ENCODE measurements at regions not wholly inside any gene's neighbourhood (a gene's known extent, or its start where the extent isn't known, plus 50 kb on each side); places are given as distances from the start of the nearest gene placed in this dataset.
"Not testable (repeated sequence)": the region's sequence is repeated elsewhere in the genome, so short reads cannot be mapped to it uniquely, and the experiment has no call there.

DNA sequence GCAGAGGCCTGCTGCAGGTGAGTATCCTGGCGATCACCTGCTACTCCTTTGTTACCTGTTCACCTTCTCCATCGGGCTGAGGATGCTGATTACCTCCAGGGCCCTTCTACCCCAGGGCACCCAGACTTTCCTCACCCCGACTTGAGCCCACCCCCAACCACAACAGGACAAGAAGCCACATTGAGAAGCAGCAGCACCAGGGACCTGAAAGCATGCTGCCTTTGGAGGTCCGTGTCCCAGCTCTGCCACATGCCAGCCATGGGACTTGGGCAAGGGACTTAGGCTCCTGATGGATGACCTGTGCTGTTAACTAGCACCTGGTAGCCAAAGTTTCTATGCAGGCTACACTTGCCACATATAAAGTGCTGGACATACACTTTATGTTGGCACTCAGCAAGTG, 89.7 kb downstream of the CPZ start:
- H3K27ac Mint-ChIP-seq: no peak overlapping the region
- H3K4me3 Mint-ChIP-seq: no peak overlapping the region
- H3K27me3 Mint-ChIP-seq: peaks cover 7 to 24% of the 10 kb centered on the region in 2 donors
- DNase-seq: no peak
- no peaks in the 10 kb centered on the region for H3K4me1 Mint-ChIP-seq (ENCODE audit: low read depth in 2 of 2)
- H3K36me3 Mint-ChIP-seq (ENCODE audit: insufficient read depth): no peaks in the 10 kb centered on the region
- H3K9me3 Mint-ChIP-seq: peaks cover 6 to 10% of the 10 kb centered on the region in 2 donors
- no peak for ATAC-seq (replicated peaks)

- Mint-ChIP-seq H3K27ac (no peak overlapping the region), H3K36me3 (ENCODE audit: insufficient read depth) (no peaks in the 10 kb centered on the region), H3K4me3 (no peak overlapping the region), H3K9me3 (peaks cover 4 to 7% of the 10 kb centered on the region in 2 donors), H3K4me1 (ENCODE audit: low read depth in 2 of 2) (no peaks in the 10 kb centered on the region), H3K27me3 (peaks cover 7 to 16% of the 10 kb centered on the region in 2 donors)
- DNase-seq (no peak), ATAC-seq (replicated peaks) (no peak)
Measured at GRCh38 chr4:8681391-8681790, 88.8 kb downstream of the CPZ start.

GRCh38 chr4:8679032-8679431, 86.5 kb downstream of the CPZ start:
- Mint-ChIP-seq H3K4me3 (no peak overlapping the region), H3K27ac (no peak overlapping the region), H3K27me3 (peaks cover 7 to 14% of the 10 kb centered on the region in 2 donors), H3K36me3 (ENCODE audit: insufficient read depth) (no peaks in the 10 kb centered on the region), H3K9me3 (peaks cover 5 to 14% of the 10 kb centered on the region in 2 donors), H3K4me1 (ENCODE audit: low read depth in 2 of 2) (no peaks in the 10 kb centered on the region)
- DNase-seq: no peak
- no peak for ATAC-seq (replicated peaks)

DNA sequence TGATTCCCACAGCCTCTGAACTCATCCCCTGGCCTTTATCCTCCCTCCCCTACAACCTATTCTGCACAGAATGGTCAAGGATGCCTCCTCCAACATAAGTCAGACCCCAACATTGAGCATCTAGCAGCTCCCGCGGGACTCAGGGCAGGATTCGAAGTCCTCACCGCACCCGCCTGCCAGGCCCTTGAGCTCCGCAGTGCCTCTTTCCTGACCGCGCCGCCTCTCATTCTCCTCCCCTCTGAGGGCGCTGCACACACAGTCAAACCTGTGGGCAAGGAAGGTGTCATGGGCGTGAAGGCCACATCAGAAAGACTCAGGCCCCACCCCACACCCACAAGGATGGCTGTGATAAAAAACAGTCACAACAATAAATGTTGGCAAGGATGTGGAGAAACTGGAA, 84.1 kb downstream of the CPZ start:
- Mint-ChIP-seq H3K27ac (no peak overlapping the region), H3K36me3 (ENCODE audit: insufficient read depth) (no peaks in the 10 kb centered on the region), H3K9me3 (peaks cover 5 to 14% of the 10 kb centered on the region in 2 donors), H3K4me3 (no peak overlapping the region), H3K27me3 (peaks cover 15 to 29% of the 10 kb centered on the region in 2 donors), H3K4me1 (ENCODE audit: low read depth in 2 of 2) (no peaks in the 10 kb centered on the region)
- DNase-seq: no peak
- no peak for ATAC-seq (replicated peaks)

DNA sequence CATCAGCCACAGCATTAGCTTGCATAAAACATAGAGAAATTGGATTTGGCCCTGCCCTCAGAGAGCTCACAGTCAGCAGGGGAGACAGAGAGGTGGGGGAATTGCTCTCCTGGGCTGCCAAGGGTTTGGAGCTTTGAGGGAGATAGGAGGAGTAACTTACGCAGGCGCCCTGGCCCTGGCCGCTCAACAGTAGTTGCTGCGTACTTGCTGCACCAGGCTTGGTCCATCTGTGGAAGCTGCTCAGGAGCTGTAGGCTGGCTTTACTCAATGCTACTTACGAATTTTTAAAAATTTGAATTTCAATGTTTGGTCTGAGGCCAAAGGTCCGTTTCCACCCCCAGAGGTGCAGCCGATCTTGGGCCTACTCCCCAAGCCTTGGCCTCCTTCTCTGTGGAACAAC, 83.3 kb downstream of the CPZ start:
- ATAC-seq (replicated peaks): no peak
- Mint-ChIP-seq H3K4me1 (ENCODE audit: low read depth in 2 of 2) (no peaks in the 10 kb centered on the region), H3K27ac (no peak overlapping the region), H3K4me3 (no peak overlapping the region), H3K27me3 (peaks cover 23 to 30% of the 10 kb centered on the region in 2 donors), H3K36me3 (ENCODE audit: insufficient read depth) (no peaks in the 10 kb centered on the region), H3K9me3 (peaks cover 5 to 14% of the 10 kb centered on the region in 2 donors)
- DNase-seq: no peak

GRCh38 chr4:8675383-8675782, 82.8 kb downstream of the CPZ start:
- H3K9me3 Mint-ChIP-seq: peaks cover 5 to 14% of the 10 kb centered on the region in 2 donors
- ATAC-seq (replicated peaks) (no peak), DNase-seq (no peak)
- H3K4me1 Mint-ChIP-seq (ENCODE audit: low read depth in 2 of 2): no peaks in the 10 kb centered on the region
- no peak overlapping the region for H3K4me3 Mint-ChIP-seq
- no peak overlapping the region for H3K27ac Mint-ChIP-seq
- peaks cover 23 to 25% of the 10 kb centered on the region in 2 donors for H3K27me3 Mint-ChIP-seq
- H3K36me3 Mint-ChIP-seq (ENCODE audit: insufficient read depth): no peaks in the 10 kb centered on the region

- H3K4me1 Mint-ChIP-seq (ENCODE audit: low read depth in 2 of 2): no peaks in the 10 kb centered on the region
Measured at GRCh38 chr4:8674311-8674885, 81.8 kb downstream of the CPZ start.

GRCh38 chr4:8673106-8673505, 80.5 kb downstream of the CPZ start:
- not testable (repeated sequence) for DNase-seq; H3K4me3 Mint-ChIP-seq; ATAC-seq (replicated peaks)

More at GRCh38 chr4:8674311-8674885, 81.8 kb downstream of the CPZ start:
- Mint-ChIP-seq H3K27ac (no peak overlapping the region), H3K27me3 (peaks cover 16 to 23% of the 10 kb centered on the region in 2 donors), H3K36me3 (ENCODE audit: insufficient read depth) (no peaks in the 10 kb centered on the region), H3K9me3 (peaks cover 5 to 14% of the 10 kb centered on the region in 2 donors), H3K4me3 (no peak overlapping the region)
- DNase-seq: no peak
- no peak for ATAC-seq (replicated peaks)

GRCh38 chr4:8672486-8672885, 79.9 kb downstream of the CPZ start:
- Mint-ChIP-seq H3K27me3 (peaks cover 16 to 23% of the 10 kb centered on the region in 2 donors), H3K4me3 (no peak overlapping the region), H3K27ac (no peak overlapping the region), H3K4me1 (ENCODE audit: low read depth in 2 of 2) (no peaks in the 10 kb centered on the region), H3K9me3 (peaks cover 5 to 14% of the 10 kb centered on the region in 2 donors), H3K36me3 (ENCODE audit: insufficient read depth) (no peaks in the 10 kb centered on the region)
- ATAC-seq (replicated peaks) (no peak), DNase-seq (no peak)

More at GRCh38 chr4:8673106-8673505, 80.5 kb downstream of the CPZ start:
- not testable (repeated sequence) for H3K27ac Mint-ChIP-seq; H3K4me1 Mint-ChIP-seq (ENCODE audit: low read depth in 2 of 2); H3K36me3 Mint-ChIP-seq (ENCODE audit: insufficient read depth)
- H3K27me3 Mint-ChIP-seq: peaks cover 16 to 23% of the 10 kb centered on the region in 2 donors
- peaks cover 5 to 14% of the 10 kb centered on the region in 2 donors for H3K9me3 Mint-ChIP-seq

GRCh38 chr4:8671712-8672290, 79.2 kb downstream of the CPZ start:
- Mint-ChIP-seq H3K4me3 (no peak overlapping the region), H3K4me1 (ENCODE audit: low read depth in 2 of 2) (no peaks in the 10 kb centered on the region), H3K36me3 (ENCODE audit: insufficient read depth) (no peaks in the 10 kb centered on the region), H3K9me3 (peaks cover 5 to 12% of the 10 kb centered on the region in 2 donors), H3K27me3 (peaks cover 16 to 23% of the 10 kb centered on the region in 2 donors), H3K27ac (no peak overlapping the region)
- DNase-seq (no peak), ATAC-seq (replicated peaks) (no peak)
